ENCODE measurements at regions not wholly inside any gene's neighbourhood (a gene's known extent, or its start where the extent isn't known, plus 50 kb on each side); places are given as distances from the start of the nearest gene placed in this dataset.
"Not testable (repeated sequence)": the region's sequence is repeated elsewhere in the genome, so short reads cannot be mapped to it uniquely, and the experiment has no call there.

- H3K9me3 ChIP-seq, result no peaks in the 10 kb centered on the region
- H3K36me3 ChIP-seq (ENCODE audit: low read depth, missing control alignments), result no peaks in the 10 kb centered on the region
- no peaks in the 10 kb centered on the region for H3K4me1 ChIP-seq
- no peaks in the 10 kb centered on the region for H3K27me3 ChIP-seq
- 55 to 71% methylated on average over 1 of the region's 1 CpG for WGBS, 2 donors
- H3K4me3 ChIP-seq, result no peak overlapping the region
- no peak overlapping the region for H3K27ac ChIP-seq
- intact Hi-C loops (cut with DNase I; ENCODE audit: low total_unique reads), result no loop called here
- DNase-seq, result no peak
- no peak for TF ChIP-seq CTCF (IDR thresholded peaks at IDR 0.05)
These were observed 1339.0 kb upstream of the CITED2 start for GRCh38 chr6:140713495-140713894.

DNA sequence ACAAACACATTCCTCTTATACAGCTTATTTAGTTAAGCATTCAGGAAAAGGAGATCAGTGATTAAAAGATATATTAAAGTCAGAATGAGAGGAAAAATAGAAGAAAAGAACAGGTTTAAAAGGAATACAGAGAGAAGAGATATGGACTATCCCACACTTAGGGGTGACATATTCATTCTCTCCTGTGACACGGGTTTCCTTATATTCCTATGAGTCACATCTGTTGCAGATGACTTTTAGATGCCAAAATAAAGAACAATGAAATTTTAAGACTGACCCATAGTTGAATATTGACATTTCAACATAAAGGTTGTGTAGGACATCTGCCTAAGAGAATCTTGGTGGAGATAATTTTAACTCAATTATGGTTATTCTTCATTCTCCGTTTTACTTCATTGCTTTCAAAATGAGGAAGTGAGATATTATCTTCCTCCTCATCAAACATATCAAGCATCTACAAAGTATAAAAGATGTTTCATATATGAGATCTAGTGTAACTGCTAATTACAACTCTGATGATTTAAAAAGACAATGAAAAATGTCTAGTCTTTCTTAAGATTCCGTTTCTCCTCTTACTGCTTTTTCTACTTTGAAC is 1336.7 kb upstream of the CITED2 start:
- Histone ChIP-seq H3K4me1 (no peaks in the 10 kb centered on the region), H3K36me3 (ENCODE audit: low read depth, missing control alignments) (no peaks in the 10 kb centered on the region), H3K27me3 (no peaks in the 10 kb centered on the region), H3K27ac (no peak overlapping the region), H3K9me3 (no peaks in the 10 kb centered on the region), H3K4me3 (no peak overlapping the region)
- WGBS, 2 donors, result 65 to 66% methylated on average over 3 of the region's 3 CpGs
- DNase-seq, result no peak
- intact Hi-C loops (cut with DNase I; ENCODE audit: low total_unique reads), result no loop called here
- TF ChIP-seq CTCF (IDR thresholded peaks at IDR 0.05), result no peak
- TF ChIP-seq POLR2A (IDR thresholded peaks at IDR 0.05), result no peak

DNA sequence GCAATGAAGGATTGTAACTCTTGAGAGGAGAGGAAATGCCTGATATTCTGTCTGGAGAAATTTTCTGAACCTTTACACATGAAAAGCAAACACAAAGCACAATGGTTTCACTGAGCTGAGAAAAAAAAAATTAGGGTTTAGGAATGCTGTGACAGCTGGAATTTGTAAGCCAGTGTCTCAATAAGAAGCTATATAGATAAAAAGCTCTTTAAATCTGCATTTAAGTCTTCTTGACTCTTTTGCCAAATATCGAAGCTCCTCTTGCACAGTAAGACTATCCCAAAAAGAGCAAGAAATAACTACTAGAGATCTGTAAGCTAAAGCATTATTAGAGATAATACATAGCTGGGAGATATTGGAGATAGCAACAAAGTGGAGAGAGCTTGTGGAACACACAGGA is 1334.0 kb upstream of the CITED2 start:
- Histone ChIP-seq H3K9me3 (no peaks in the 10 kb centered on the region), H3K4me1 (no peaks in the 10 kb centered on the region), H3K27ac (no peak overlapping the region), H3K27me3 (no peaks in the 10 kb centered on the region), H3K4me3 (no peak overlapping the region), H3K36me3 (ENCODE audit: low read depth, missing control alignments) (no peaks in the 10 kb centered on the region)
- DNase-seq, result no peak
- TF ChIP-seq CTCF (IDR thresholded peaks at IDR 0.05), result no peak
- TF ChIP-seq POLR2A (IDR thresholded peaks at IDR 0.05), result no peak
- intact Hi-C loops (cut with DNase I; ENCODE audit: low total_unique reads), result no loop called here
- WGBS, 2 donors, result 41 to 60% methylated on average over 1 of the region's 1 CpG

DNA sequence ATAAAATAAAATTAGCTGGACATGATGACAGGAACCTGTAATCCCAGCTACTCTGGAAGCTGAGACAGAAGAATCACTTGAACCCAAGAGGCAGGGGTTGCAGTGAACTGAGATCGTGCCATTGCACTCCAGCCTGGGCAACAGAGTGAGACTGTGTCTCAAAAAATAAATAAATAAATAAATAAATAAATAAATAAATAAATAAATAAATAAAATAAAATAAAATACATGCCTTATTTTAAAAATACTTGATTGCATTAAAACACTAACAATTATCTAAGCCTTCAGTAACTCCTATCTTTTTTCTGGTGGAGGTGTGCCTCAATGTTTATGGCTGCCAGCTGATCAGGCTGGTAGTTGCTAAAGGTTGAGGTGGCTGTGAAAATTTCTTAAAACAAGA is 1329.6 kb upstream of the CITED2 start:
- H3K9me3 ChIP-seq; intact Hi-C loops (cut with DNase I; ENCODE audit: low total_unique reads); H3K4me3 ChIP-seq; H3K27me3 ChIP-seq; H3K27ac ChIP-seq; H3K36me3 ChIP-seq (ENCODE audit: low read depth, missing control alignments); H3K4me1 ChIP-seq; DNase-seq: not testable (repeated sequence)
- 97 to 100% methylated on average over 1 of the region's 1 CpG for WGBS, 2 donors

GRCh38 chr6:140697585-140697984 is 1323.1 kb upstream of the CITED2 start:
- Histone ChIP-seq H3K27me3 (no peaks in the 10 kb centered on the region), H3K27ac (no peak overlapping the region), H3K36me3 (ENCODE audit: low read depth, missing control alignments) (no peaks in the 10 kb centered on the region), H3K4me1 (no peaks in the 10 kb centered on the region), H3K4me3 (no peak overlapping the region), H3K9me3 (no peaks in the 10 kb centered on the region)
- TF ChIP-seq CTCF (IDR thresholded peaks at IDR 0.05), result no peak
- no peak for TF ChIP-seq POLR2A (IDR thresholded peaks at IDR 0.05)
- DNase-seq, result no peak
- intact Hi-C loops (cut with DNase I; ENCODE audit: low total_unique reads), result no loop called here
